ENCODE measurements at regions not wholly inside any gene's neighbourhood (a gene's known extent, or its start where the extent isn't known, plus 50 kb on each side); places are given as distances from the start of the nearest gene placed in this dataset.

DNA sequence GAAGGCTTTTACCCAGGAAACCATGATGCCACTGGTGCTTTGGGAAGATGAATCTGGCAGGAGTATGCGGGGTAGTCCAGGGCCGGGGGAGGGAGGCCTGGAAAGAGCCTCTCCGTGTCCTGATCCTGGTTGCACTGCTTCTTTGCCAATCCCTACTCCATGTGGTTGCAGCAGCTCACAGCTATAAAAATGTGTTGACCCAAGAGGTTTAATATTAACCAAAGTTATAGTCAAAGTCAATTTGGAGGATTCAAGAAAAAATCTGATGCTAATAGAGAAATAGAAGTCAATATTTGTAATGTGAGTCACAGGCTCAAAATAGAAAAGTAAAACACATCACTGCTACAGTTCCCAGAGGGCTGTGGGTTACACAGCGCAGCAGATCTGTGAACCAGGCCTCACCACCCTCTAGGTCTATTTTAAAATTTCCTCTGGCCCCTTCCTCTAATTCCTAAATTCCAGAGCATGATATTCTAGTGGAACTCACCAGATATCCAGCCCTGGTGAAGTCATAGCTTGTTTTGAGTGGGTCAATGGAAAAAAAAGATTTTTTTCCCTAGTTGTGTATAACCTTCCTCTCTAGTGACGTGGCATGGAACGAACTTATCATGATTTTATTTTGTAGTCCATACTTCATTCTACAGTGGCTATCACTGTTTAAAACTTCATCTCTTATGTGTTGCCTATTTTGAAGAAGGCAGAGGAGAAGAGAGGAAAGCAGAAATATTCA lies 63.2 kb upstream of the BMP2 start:
- Histone ChIP-seq H3K27ac (ENCODE audit: low read depth in 1 of 2, low read length in 1 of 2) (no peak overlapping the region), H3K9me3 (ENCODE audit: control insufficient read depth in 2 of 2, insufficient read depth in 1 of 2, low read length in 1 of 2) (no peaks in the 10 kb centered on the region), H3K4me1 (ENCODE audit: control insufficient read depth in 2 of 2, insufficient read depth in 2 of 2, low read length in 2 of 2) (no peaks in the 10 kb centered on the region), H3K36me3 (ENCODE audit: control insufficient read depth in 2 of 2, insufficient read depth in 2 of 2, low read length in 1 of 2) (no peaks in the 10 kb centered on the region), H3K27me3 (ENCODE audit: control insufficient read depth in 2 of 2, insufficient read depth in 1 of 2, low read length in 1 of 2) (no peaks in the 10 kb centered on the region), H3K4me3 (ENCODE audit: low read length in 2 of 2) (no peak overlapping the region)
- no peak for DNase-seq (ENCODE audit: low read depth in 6 of 9, low spot score in 9 of 9)
- 94% methylated on average over 6 of the region's 6 CpGs for WGBS

DNA sequence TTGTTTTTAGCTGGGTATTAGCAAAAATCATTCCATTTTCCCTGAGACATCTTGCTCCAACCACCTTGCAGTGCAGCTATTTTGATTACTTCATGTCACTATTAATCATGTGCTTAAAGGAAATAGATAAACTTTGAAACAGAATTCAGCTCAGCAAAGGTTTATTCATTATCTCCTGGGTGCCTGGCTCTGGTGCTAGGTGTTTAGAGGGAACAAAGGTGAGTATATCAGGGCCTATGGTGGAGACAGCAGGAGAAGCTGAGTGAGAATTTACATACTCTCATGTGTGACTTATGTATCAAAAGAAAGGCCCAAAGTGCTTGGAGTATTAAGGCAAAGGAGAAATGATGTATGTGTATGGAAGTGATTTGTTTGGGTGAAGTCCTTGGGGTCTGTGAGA lies 63.8 kb upstream of the BMP2 start:
- no peaks in the 10 kb centered on the region for H3K36me3 ChIP-seq (ENCODE audit: control insufficient read depth in 2 of 2, insufficient read depth in 2 of 2, low read length in 1 of 2)
- no peaks in the 10 kb centered on the region for H3K27me3 ChIP-seq (ENCODE audit: control insufficient read depth in 2 of 2, insufficient read depth in 1 of 2, low read length in 1 of 2)
- no peak overlapping the region for H3K27ac ChIP-seq (ENCODE audit: low read depth in 1 of 2, low read length in 1 of 2)
- DNase-seq (ENCODE audit: low read depth in 6 of 9, low spot score in 9 of 9), result no peak
- H3K4me3 ChIP-seq (ENCODE audit: low read length in 2 of 2), result no peak overlapping the region
- H3K4me1 ChIP-seq (ENCODE audit: control insufficient read depth in 2 of 2, insufficient read depth in 2 of 2, low read length in 2 of 2), result no peaks in the 10 kb centered on the region
- no peaks in the 10 kb centered on the region for H3K9me3 ChIP-seq (ENCODE audit: control insufficient read depth in 2 of 2, insufficient read depth in 1 of 2, low read length in 1 of 2)

DNA sequence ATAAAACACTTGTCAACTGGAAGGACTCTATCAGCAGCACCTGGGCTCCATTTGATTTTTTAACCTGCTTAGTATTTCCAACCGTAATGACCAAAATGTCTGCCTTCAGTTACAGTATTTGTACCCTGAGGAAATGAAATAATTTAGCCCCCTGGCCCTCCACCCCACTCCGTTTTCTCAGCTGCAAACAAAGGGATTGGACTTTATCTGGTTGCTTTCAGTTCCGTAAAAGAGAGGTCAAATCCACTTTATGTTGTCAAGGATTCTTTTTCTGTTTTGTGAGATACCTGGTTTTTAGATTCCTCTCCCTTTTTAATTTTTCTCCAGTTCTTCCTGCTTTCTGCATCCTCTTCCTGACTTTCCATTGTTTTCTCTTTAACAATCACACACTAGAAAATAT lies 64.4 kb upstream of the BMP2 start:
- Histone ChIP-seq H3K27me3 (ENCODE audit: control insufficient read depth in 2 of 2, insufficient read depth in 1 of 2, low read length in 1 of 2) (no peaks in the 10 kb centered on the region), H3K36me3 (ENCODE audit: control insufficient read depth in 2 of 2, insufficient read depth in 2 of 2, low read length in 1 of 2) (no peaks in the 10 kb centered on the region), H3K4me1 (ENCODE audit: control insufficient read depth in 2 of 2, insufficient read depth in 2 of 2, low read length in 2 of 2) (no peaks in the 10 kb centered on the region), H3K9me3 (ENCODE audit: control insufficient read depth in 2 of 2, insufficient read depth in 1 of 2, low read length in 1 of 2) (no peaks in the 10 kb centered on the region), H3K4me3 (ENCODE audit: low read length in 2 of 2) (no peak overlapping the region), H3K27ac (ENCODE audit: low read depth in 1 of 2, low read length in 1 of 2) (no peak overlapping the region)
- WGBS, result 96% methylated on average over 3 of the region's 3 CpGs
- DNase-seq (ENCODE audit: low read depth in 6 of 9, low spot score in 9 of 9), result no peak

DNA sequence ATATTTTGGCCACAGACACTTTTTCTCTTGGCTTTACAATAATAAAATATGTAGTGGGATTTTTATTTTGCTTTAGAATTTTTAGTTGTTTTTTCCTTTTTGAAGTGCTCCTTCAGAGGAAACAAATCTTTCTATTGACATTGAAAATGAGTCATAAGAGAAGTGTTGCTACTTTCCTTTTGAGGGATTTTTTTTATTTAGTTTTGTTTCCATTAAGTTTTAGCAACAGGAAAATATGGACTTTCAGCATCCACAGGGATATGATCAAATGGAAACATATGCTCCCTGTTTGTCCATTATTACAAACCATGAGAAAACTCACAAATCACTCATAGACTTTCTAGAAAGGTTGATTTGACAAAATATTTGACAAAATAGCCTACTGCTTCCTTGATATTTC lies 65.3 kb upstream of the BMP2 start:
- H3K27me3 ChIP-seq (ENCODE audit: control insufficient read depth in 2 of 2, insufficient read depth in 1 of 2, low read length in 1 of 2), result no peaks in the 10 kb centered on the region
- DNase-seq (ENCODE audit: low read depth in 6 of 9, low spot score in 9 of 9), result no peak
- H3K27ac ChIP-seq (ENCODE audit: low read depth in 1 of 2, low read length in 1 of 2), result no peak overlapping the region
- H3K36me3 ChIP-seq (ENCODE audit: control insufficient read depth in 2 of 2, insufficient read depth in 2 of 2, low read length in 1 of 2), result no peaks in the 10 kb centered on the region
- no peaks in the 10 kb centered on the region for H3K4me1 ChIP-seq (ENCODE audit: control insufficient read depth in 2 of 2, insufficient read depth in 2 of 2, low read length in 2 of 2)
- H3K4me3 ChIP-seq (ENCODE audit: low read length in 2 of 2), result no peak overlapping the region
- no peaks in the 10 kb centered on the region for H3K9me3 ChIP-seq (ENCODE audit: control insufficient read depth in 2 of 2, insufficient read depth in 1 of 2, low read length in 1 of 2)

DNA sequence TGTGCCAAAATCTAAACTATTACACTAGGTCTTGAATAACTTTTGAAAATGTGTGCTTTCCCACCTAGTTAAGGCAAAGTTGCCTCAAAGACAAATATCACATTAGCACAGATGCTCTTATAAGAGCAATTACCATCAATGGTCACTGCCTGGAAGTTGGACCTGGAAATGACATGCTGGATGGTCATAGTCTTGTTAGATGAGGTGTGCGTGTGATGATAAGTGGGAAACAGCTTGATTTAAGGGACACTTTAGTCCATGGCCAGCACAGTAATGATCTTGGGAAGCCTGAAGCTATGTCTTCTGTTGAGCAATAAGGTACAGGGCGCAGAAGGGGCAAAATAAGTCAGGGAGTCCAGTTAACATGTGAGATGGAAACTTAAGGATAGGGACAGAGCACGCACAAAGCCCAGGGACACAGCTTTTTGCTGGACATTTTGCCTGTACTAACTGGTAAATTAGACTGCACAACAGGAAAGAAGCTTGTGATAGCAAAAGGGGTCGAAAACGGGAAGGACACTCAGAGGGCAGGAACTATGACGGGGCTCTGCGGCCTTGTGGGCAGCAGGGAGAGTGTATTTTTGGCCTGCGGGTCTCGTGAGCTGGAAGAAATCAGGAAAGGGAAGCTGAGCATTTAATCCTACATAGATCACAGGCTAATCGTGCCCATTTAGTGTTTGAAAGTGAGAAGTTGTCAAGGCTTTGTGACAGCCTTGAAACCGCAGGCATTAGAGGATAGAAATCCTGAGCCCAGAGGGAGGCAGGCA lies 66.7 kb upstream of the BMP2 start:
- Histone ChIP-seq H3K27me3 (ENCODE audit: control insufficient read depth in 2 of 2, insufficient read depth in 1 of 2, low read length in 1 of 2) (no peaks in the 10 kb centered on the region), H3K4me1 (ENCODE audit: control insufficient read depth in 2 of 2, insufficient read depth in 2 of 2, low read length in 2 of 2) (no peaks in the 10 kb centered on the region), H3K9me3 (ENCODE audit: control insufficient read depth in 2 of 2, insufficient read depth in 1 of 2, low read length in 1 of 2) (no peaks in the 10 kb centered on the region), H3K36me3 (ENCODE audit: control insufficient read depth in 2 of 2, insufficient read depth in 2 of 2, low read length in 1 of 2) (no peaks in the 10 kb centered on the region), H3K4me3 (ENCODE audit: low read length in 2 of 2) (no peak overlapping the region), H3K27ac (ENCODE audit: low read depth in 1 of 2, low read length in 1 of 2) (no peak overlapping the region)
- 23% methylated on average over 11 of the region's 11 CpGs for WGBS
- peak in 1 of 9 donors; percentile 2 for DNase-seq (ENCODE audit: low read depth in 6 of 9, low spot score in 9 of 9)

DNA sequence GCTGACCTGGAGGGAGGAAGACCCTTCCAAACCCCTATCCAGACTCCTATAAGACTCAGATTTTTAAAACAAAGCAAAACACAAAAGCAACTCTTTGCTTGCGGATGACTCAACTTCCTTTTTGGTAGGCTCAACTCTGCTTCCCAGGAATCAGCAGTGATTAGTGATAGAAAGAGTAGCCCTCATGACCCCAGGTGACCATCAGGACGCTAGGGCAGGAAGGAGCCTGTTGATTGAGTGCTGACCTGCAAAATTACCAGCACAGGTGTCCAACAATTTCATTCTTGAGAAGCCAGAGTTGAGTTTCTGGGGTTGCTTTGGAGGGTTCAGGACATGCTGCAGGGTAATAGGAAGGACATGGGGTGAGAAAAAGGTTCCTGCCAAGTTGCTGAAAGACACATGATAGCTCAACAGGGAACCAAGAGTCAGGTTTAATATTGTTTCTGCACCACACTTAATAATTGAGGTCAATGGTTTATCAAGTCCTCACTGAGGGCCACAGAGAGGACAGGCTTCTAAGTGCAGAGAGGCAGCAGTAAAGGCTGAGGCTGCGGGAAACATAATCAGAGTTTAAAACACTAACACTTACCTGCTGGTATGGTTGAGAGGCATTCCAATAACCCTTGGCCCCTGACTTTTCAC lies 67.4 kb upstream of the BMP2 start:
- no peaks in the 10 kb centered on the region for H3K4me1 ChIP-seq (ENCODE audit: control insufficient read depth in 2 of 2, insufficient read depth in 2 of 2, low read length in 2 of 2)
- H3K27ac ChIP-seq (ENCODE audit: low read depth in 1 of 2, low read length in 1 of 2), result no peak overlapping the region
- H3K36me3 ChIP-seq (ENCODE audit: control insufficient read depth in 2 of 2, insufficient read depth in 2 of 2, low read length in 1 of 2), result no peaks in the 10 kb centered on the region
- H3K4me3 ChIP-seq (ENCODE audit: low read length in 2 of 2), result no peak overlapping the region
- WGBS, result 69% methylated on average over 3 of the region's 3 CpGs
- DNase-seq (ENCODE audit: low read depth in 6 of 9, low spot score in 9 of 9), result no peak
- no peaks in the 10 kb centered on the region for H3K9me3 ChIP-seq (ENCODE audit: control insufficient read depth in 2 of 2, insufficient read depth in 1 of 2, low read length in 1 of 2)
- H3K27me3 ChIP-seq (ENCODE audit: control insufficient read depth in 2 of 2, insufficient read depth in 1 of 2, low read length in 1 of 2), result no peaks in the 10 kb centered on the region

DNA sequence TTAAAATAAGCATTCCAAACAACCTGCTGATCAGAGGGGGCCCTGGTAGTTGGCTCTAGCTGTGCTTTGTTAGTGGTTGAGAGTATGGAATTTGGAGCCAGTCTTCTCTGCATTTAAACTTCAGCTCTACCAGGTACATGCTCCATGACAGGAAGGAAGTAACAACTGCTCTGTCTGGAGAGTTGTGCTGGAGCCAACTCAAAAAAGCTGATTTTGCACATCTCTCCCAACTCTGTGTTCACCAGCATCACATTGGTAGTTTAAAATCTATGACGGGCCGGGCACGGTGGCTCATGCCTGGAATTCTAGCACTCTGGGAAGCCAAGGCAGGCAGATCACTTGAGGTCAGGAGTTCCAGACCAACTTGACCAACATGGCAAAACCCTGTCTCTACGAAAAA lies 68.8 kb upstream of the BMP2 start:
- H3K36me3 ChIP-seq (ENCODE audit: control insufficient read depth in 2 of 2, insufficient read depth in 2 of 2, low read length in 1 of 2), result no peaks in the 10 kb centered on the region
- no peaks in the 10 kb centered on the region for H3K27me3 ChIP-seq (ENCODE audit: control insufficient read depth in 2 of 2, insufficient read depth in 1 of 2, low read length in 1 of 2)
- no peak overlapping the region for H3K4me3 ChIP-seq (ENCODE audit: low read length in 2 of 2)
- no peak overlapping the region for H3K27ac ChIP-seq (ENCODE audit: low read depth in 1 of 2, low read length in 1 of 2)
- no peak for DNase-seq (ENCODE audit: low read depth in 6 of 9, low spot score in 9 of 9)
- H3K9me3 ChIP-seq (ENCODE audit: control insufficient read depth in 2 of 2, insufficient read depth in 1 of 2, low read length in 1 of 2), result no peaks in the 10 kb centered on the region
- no peaks in the 10 kb centered on the region for H3K4me1 ChIP-seq (ENCODE audit: control insufficient read depth in 2 of 2, insufficient read depth in 2 of 2, low read length in 2 of 2)
- WGBS, result 95% methylated on average over 4 of the region's 4 CpGs

DNA sequence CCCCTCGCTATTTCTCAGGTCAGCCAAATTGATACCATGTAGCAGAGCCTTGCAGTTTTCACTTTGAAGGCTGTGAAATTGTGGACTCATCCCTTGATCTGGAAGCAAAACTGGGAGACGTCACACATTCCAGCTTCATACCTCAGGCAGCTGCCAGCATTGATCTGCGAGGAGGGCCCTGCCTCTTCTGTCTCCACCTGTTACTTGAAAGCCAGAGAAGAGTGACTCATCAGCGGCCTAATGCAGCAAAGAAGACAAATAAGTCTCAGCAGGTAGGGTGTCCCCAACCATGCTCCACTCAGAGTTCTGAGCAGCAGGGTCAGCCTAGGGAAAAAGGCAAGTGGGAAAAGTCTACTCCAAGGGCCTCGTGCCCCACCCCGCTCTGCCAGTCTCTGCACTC lies 69.4 kb upstream of the BMP2 start:
- WGBS, result 93% methylated on average over 6 of the region's 6 CpGs
- no peaks in the 10 kb centered on the region for H3K36me3 ChIP-seq (ENCODE audit: control insufficient read depth in 2 of 2, insufficient read depth in 2 of 2, low read length in 1 of 2)
- no peaks in the 10 kb centered on the region for H3K4me1 ChIP-seq (ENCODE audit: control insufficient read depth in 2 of 2, insufficient read depth in 2 of 2, low read length in 2 of 2)
- no peak for DNase-seq (ENCODE audit: low read depth in 6 of 9, low spot score in 9 of 9)
- H3K27ac ChIP-seq (ENCODE audit: low read depth in 1 of 2, low read length in 1 of 2), result no peak overlapping the region
- no peaks in the 10 kb centered on the region for H3K9me3 ChIP-seq (ENCODE audit: control insufficient read depth in 2 of 2, insufficient read depth in 1 of 2, low read length in 1 of 2)
- H3K27me3 ChIP-seq (ENCODE audit: control insufficient read depth in 2 of 2, insufficient read depth in 1 of 2, low read length in 1 of 2), result no peaks in the 10 kb centered on the region
- H3K4me3 ChIP-seq (ENCODE audit: low read length in 2 of 2), result no peak overlapping the region

DNA sequence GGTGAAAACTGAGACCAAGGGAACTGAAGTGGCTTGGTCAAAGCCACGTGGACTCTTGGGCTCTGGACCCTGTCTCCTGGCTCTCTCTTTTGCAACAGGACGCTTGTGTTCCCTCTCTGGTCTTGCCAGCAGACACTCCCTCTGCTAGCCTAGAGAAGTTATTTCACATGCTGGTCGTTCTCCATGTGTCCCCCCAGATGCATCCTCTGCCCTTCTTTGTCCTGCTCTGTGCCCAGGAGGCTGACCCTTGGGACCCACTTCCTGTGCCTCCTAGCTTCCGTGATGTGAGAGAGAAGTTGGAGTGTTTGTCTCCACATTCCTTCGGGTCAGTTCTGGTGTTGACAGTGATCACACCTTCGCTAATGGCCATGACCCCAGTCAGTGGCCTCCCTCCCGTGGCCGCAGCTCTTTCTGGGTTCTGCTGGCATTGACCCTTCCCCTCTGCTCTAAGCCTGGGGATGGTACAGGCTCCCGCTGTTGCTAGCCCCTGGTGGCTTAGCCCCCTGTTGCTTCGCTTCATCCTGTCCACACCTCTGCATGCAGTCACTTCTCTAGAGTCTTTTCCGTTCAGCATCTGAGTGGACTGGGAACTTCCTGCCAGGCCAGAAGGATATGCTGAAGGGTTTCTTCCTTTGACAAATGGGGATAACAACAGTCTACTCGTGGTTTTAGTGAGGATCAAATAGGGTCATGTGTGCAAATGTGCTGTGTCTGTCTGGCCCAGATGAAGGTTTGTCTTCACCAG lies 70.1 kb upstream of the BMP2 start:
- WGBS, result 93% methylated on average over 12 of the region's 12 CpGs
- no peaks in the 10 kb centered on the region for H3K9me3 ChIP-seq (ENCODE audit: control insufficient read depth in 2 of 2, insufficient read depth in 1 of 2, low read length in 1 of 2)
- no peak overlapping the region for H3K27ac ChIP-seq (ENCODE audit: low read depth in 1 of 2, low read length in 1 of 2)
- H3K4me1 ChIP-seq (ENCODE audit: control insufficient read depth in 2 of 2, insufficient read depth in 2 of 2, low read length in 2 of 2), result no peaks in the 10 kb centered on the region
- no peaks in the 10 kb centered on the region for H3K36me3 ChIP-seq (ENCODE audit: control insufficient read depth in 2 of 2, insufficient read depth in 2 of 2, low read length in 1 of 2)
- no peak for DNase-seq (ENCODE audit: low read depth in 6 of 9, low spot score in 9 of 9)
- no peak overlapping the region for H3K4me3 ChIP-seq (ENCODE audit: low read length in 2 of 2)
- no peaks in the 10 kb centered on the region for H3K27me3 ChIP-seq (ENCODE audit: control insufficient read depth in 2 of 2, insufficient read depth in 1 of 2, low read length in 1 of 2)

All from thymus (tissue), 11 donors.